Lung (tissue), 11 donors: ENCODE measurements at regions not wholly inside any gene's neighbourhood (a gene's known extent, or its start where the extent isn't known, plus 50 kb on each side); places are given as distances from the start of the nearest gene placed in this dataset.

Source experiments
- ATAC-seq: fragments of 200-7000 bp; cut with Tn5 transposase; one replicate; pipeline ENCODE4 v1.9.1; 2020; ENCODE audit warnings: moderate number of reproducible peaks; ENCODE audit not compliant: insufficient read depth, low FRiP score
- DNase-seq, 3 donors: peaks; one replicate each; pipeline ENCODE4 v3.0.0-alpha.2; 2013 to 2017
- H3K27ac ChIP-seq, 2 donors: one replicate each; pipeline ENCODE4 v1.5.1; 2013; ENCODE audit warnings: mild to moderate bottlenecking in 2 of 2, moderate library complexity in 2 of 2, control low read depth in 1 of 2, inconsistent platforms in 1 of 2, low read depth in 1 of 2, low read length in 1 of 2
- H3K27me3 ChIP-seq, 3 donors: one replicate each; pipeline ENCODE4 v1.5.1; 2013; ENCODE audit warnings: low read length in 2 of 3; ENCODE audit not compliant: control insufficient read depth in 3 of 3, insufficient read depth in 3 of 3
- H3K36me3 ChIP-seq, 4 donors: one replicate each; pipeline ENCODE4 v1.5.1; 2013; ENCODE audit warnings: low read length in 4 of 4, mild to moderate bottlenecking in 1 of 4, moderate library complexity in 1 of 4; ENCODE audit not compliant: control insufficient read depth in 4 of 4, insufficient read depth in 4 of 4
- H3K4me1 ChIP-seq, 5 donors: one replicate each; pipeline ENCODE4 v1.5.1; 2013; ENCODE audit warnings: low read length in 5 of 5, mild to moderate bottlenecking in 2 of 5, moderate library complexity in 1 of 5; ENCODE audit not compliant: control insufficient read depth in 5 of 5, insufficient read depth in 5 of 5
- H3K4me3 ChIP-seq: one replicate; pipeline ENCODE4 v1.5.1; 2013; ENCODE audit warnings: mild to moderate bottlenecking, control low read depth, moderate library complexity
- H3K9ac ChIP-seq, 2 donors: one replicate each; pipeline ENCODE4 v1.5.1; 2013; ENCODE audit warnings: low read length in 2 of 2, control low read depth in 1 of 2; ENCODE audit not compliant: insufficient read depth in 1 of 2
- H3K9me3 ChIP-seq, 4 donors: one replicate each; pipeline ENCODE4 v1.5.1; 2013; ENCODE audit warnings: low read length in 3 of 4, mild to moderate bottlenecking in 1 of 4, moderate library complexity in 1 of 4; ENCODE audit not compliant: control insufficient read depth in 4 of 4, insufficient read depth in 3 of 4
- WGBS, 2 donors: extraction: QIAGEN DNeasy Blood & Tissue Kit; methylation state at CpG; one replicate each; pipeline ENCODE4 v1.1.7; 2013; 5-methylcytosine and 5-hydroxymethylcytosine counted together
- TF ChIP-seq, protein P1 (sequence below): IDR thresholded peaks from 2 replicates; pipeline ENCODE4 v1.5.1; 2012; ENCODE audit warnings: mild to moderate bottlenecking; ENCODE audit errors: control extremely low read depth, extremely low read depth
- donor health status: control.
- donor health status: control.
- donor health status: Bipolar disorder and iron deficiency.
- donor health status: healthy.
- donor health status: DM: yes; HTN: yes; CAD: no.

DNA sequence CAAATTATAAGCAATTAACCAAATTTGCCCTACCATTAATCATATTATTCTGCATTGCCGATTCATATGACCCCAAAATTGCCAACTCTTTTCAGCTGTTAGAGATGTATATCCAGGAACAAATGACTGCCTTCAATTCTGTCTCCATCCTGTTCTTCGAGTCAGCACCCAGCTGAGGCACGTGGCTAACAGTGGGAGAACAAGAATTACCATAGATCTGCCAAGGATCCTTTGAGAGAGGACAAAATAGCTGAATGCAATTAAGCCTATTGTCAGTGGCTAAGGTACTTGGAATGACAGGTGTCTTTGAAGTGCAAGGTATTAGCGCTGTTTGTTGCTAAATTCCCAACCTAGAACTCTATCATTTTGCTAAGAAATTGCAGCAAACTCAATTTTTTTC, 426.1 kb downstream of the TSHZ3 start:
- H3K4me1 ChIP-seq, result no peaks in the 10 kb centered on the region
- 70 to 75% methylated on average over 4 of the region's 4 CpGs for WGBS, 2 donors
- DNase-seq, result no peak
- peaks cover 0 to 3% (median 0%) of the 10 kb centered on the region in 4 donors for H3K9me3 ChIP-seq
- TF ChIP-seq, protein P1, sequence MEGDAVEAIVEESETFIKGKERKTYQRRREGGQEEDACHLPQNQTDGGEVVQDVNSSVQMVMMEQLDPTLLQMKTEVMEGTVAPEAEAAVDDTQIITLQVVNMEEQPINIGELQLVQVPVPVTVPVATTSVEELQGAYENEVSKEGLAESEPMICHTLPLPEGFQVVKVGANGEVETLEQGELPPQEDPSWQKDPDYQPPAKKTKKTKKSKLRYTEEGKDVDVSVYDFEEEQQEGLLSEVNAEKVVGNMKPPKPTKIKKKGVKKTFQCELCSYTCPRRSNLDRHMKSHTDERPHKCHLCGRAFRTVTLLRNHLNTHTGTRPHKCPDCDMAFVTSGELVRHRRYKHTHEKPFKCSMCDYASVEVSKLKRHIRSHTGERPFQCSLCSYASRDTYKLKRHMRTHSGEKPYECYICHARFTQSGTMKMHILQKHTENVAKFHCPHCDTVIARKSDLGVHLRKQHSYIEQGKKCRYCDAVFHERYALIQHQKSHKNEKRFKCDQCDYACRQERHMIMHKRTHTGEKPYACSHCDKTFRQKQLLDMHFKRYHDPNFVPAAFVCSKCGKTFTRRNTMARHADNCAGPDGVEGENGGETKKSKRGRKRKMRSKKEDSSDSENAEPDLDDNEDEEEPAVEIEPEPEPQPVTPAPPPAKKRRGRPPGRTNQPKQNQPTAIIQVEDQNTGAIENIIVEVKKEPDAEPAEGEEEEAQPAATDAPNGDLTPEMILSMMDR, result no peak
- H3K27me3 ChIP-seq, result peaks cover 0 to 2% (median 0%) of the 10 kb centered on the region in 3 donors
- no peak overlapping the region for H3K27ac ChIP-seq
- H3K4me3 ChIP-seq, result no peak overlapping the region
- H3K36me3 ChIP-seq, result no peaks in the 10 kb centered on the region
- ATAC-seq, result no peak
- no peak overlapping the region for H3K9ac ChIP-seq

DNA sequence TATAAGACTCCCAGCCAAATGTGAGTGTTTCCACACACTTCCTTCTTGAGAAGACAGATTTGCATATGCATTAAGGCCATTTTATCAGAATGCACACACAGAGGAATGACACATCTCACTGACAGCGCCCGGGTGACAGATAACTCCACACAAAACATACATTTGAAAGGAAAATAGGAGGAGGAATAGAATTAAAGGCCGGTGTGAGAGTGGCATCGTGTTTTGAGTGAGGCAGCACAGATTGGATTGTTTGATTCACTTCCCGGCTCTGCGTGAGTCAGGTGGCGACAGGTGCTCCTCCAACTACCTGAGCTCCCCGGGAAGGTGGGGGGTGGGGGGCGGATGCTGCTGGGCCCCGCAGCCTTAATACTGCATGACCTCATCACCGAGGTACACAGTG, 429.0 kb downstream of the TSHZ3 start:
- no peak for ATAC-seq
- Histone ChIP-seq H3K36me3 (no peaks in the 10 kb centered on the region), H3K4me1 (no peaks in the 10 kb centered on the region), H3K27me3 (peaks cover 0 to 2% (median 0%) of the 10 kb centered on the region in 3 donors), H3K27ac (no peak overlapping the region), H3K4me3 (no peak overlapping the region), H3K9ac (no peak overlapping the region), H3K9me3 (peaks cover 0 to 1% (median 0%) of the 10 kb centered on the region in 4 donors)
- TF ChIP-seq, protein P1, result no peak
- no peak for DNase-seq
- 62 to 74% methylated on average over 11 of the region's 11 CpGs for WGBS, 2 donors

DNA sequence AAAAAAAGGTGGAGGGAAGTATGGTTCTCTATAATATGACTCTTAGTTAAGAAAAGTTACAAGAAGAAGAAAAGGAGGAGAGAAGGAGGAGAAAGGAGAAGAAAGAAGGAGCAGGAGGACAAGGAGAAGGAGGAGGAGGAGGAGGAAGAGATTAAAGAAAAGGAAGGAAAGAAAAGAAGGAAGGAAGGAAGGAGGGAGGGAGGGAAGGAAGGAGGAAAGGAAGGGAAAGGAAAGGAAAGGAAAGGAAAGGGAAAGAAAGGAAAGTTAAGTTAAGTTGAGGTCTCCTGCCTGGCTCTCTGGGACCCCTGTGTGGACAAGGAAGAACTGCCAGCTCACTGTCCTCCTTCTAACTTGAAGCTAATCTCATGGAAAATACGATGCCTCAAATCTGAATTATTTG, 429.5 kb downstream of the TSHZ3 start:
- Histone ChIP-seq H3K9ac (no peak overlapping the region), H3K27ac (no peak overlapping the region), H3K27me3 (peaks cover 0 to 2% (median 0%) of the 10 kb centered on the region in 3 donors), H3K4me1 (no peaks in the 10 kb centered on the region), H3K9me3 (peaks cover 0 to 1% (median 0%) of the 10 kb centered on the region in 4 donors), H3K36me3 (no peaks in the 10 kb centered on the region), H3K4me3 (no peak overlapping the region)
- no peak for ATAC-seq
- 72 to 83% methylated on average over 1 of the region's 1 CpG for WGBS, 2 donors
- DNase-seq, result no peak
- TF ChIP-seq, protein P1, result no peak

DNA sequence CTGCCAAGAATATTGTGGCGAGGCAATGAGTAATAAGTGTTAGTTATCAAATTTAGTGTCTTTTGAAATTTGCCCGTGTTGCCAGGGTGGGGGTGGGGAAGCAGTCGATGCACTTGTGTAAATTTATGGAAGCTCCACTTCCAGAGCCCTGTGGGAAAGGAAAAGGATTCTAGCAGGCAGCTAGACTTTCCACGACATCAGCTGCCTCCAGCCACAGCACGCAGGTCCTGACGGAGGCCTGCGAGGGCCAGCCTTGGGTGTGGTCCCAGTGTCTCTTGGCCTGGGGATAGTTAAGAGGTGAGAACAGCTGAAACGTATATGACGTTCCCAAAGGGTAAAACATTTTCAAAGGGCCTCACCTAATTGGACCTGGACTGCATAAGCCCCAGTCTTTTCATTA, 433.0 kb downstream of the TSHZ3 start:
- 79 to 80% methylated on average over 9 of the region's 9 CpGs for WGBS, 2 donors
- Histone ChIP-seq H3K36me3 (no peaks in the 10 kb centered on the region), H3K27me3 (peaks cover 0 to 2% (median 0%) of the 10 kb centered on the region in 3 donors), H3K9ac (no peak overlapping the region), H3K4me1 (no peaks in the 10 kb centered on the region), H3K9me3 (no peaks in the 10 kb centered on the region), H3K4me3 (no peak overlapping the region), H3K27ac (no peak overlapping the region)
- DNase-seq (no peak), ATAC-seq (no peak)
- TF ChIP-seq, protein P1, result no peak
